Body of pancreas (tissue), 4 donors: ENCODE measurements at regions not wholly inside any gene's neighbourhood (a gene's known extent, or its start where the extent isn't known, plus 50 kb on each side); places are given as distances from the start of the nearest gene placed in this dataset.

ENCODE experiments used
- POLR2A ChIP-seq, 3 donors: fragments of 450-650 bp; IDR thresholded peaks; one replicate each; pipeline ENCODE4 v1.6.1; 2016; ENCODE audit warnings: antibody characterized with exemption in 3 of 3, mild to moderate bottlenecking in 2 of 3
- TF ChIP-seq, protein P1 (sequence below), 7 experiments: fragments of 450-650 bp in 4 of 7; fragments of 200-600 bp in 3 of 7; sonication (generic) in 3 of 7; IDR thresholded peaks; one replicate each; pipeline ENCODE4 v1.5.1; 2016 to 2019; ENCODE audit warnings: antibody characterized with exemption in 7 of 7

DNA sequence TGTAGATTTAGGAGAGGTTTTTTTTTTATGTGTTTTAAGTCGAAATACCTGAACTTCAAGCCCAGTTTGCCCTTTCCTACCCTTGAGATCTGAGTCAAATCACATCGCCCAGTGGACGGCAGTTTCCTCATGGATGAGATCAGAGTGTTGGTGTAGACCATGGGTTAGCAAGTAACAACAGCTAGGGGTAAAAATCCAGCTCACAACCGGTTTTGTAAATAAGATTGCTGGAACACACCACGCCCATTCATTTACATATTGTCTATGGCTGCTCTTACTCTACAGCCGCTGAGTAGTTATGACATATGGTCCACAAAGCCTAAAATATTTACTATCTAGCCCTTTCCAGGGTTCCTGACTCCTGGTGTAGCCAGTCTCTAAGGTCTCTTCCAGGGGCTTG lies 158.5 kb upstream of the PLEKHG7 start:
- TF ChIP-seq, protein P1, sequence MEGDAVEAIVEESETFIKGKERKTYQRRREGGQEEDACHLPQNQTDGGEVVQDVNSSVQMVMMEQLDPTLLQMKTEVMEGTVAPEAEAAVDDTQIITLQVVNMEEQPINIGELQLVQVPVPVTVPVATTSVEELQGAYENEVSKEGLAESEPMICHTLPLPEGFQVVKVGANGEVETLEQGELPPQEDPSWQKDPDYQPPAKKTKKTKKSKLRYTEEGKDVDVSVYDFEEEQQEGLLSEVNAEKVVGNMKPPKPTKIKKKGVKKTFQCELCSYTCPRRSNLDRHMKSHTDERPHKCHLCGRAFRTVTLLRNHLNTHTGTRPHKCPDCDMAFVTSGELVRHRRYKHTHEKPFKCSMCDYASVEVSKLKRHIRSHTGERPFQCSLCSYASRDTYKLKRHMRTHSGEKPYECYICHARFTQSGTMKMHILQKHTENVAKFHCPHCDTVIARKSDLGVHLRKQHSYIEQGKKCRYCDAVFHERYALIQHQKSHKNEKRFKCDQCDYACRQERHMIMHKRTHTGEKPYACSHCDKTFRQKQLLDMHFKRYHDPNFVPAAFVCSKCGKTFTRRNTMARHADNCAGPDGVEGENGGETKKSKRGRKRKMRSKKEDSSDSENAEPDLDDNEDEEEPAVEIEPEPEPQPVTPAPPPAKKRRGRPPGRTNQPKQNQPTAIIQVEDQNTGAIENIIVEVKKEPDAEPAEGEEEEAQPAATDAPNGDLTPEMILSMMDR (IDR thresholded peaks at IDR 0.05), result no peak
- no peak for TF ChIP-seq POLR2A (IDR thresholded peaks at IDR 0.05)
